ENCODE measurements at regions not wholly inside any gene's neighbourhood (a gene's known extent, or its start where the extent isn't known, plus 50 kb on each side); places are given as distances from the start of the nearest gene placed in this dataset.

GRCh38 chr9:95670122-95670521 lies 153.4 kb upstream of the PTCH1 start:
- Histone ChIP-seq H3K27me3 (no peaks in the 10 kb centered on the region), H3K9me3 (no peaks in the 10 kb centered on the region), H3K27ac (peak overlapping the region in 1 of 2 donors; percentile 33), H3K36me3 (ENCODE audit: low read depth, missing control alignments) (no peaks in the 10 kb centered on the region), H3K4me1 (peaks cover 35% of the 10 kb centered on the region), H3K4me3 (peak overlapping the region; percentile 1 to 2)
- DNase-seq = no peak
- WGBS, 2 donors = 65 to 76% methylated on average over 15 of the region's 15 CpGs
- TF ChIP-seq POLR2A (IDR thresholded peaks at IDR 0.05) (no peak), CTCF (IDR thresholded peaks at IDR 0.05) (no peak)
- intact Hi-C loops (cut with DNase I; ENCODE audit: low total_unique reads) = no loop called here

GRCh38 chr9:95669253-95669652 lies 152.5 kb upstream of the PTCH1 start:
- WGBS, 2 donors = 24 to 33% methylated on average over 7 of the region's 7 CpGs
- H3K4me1 ChIP-seq = peaks cover 35% of the 10 kb centered on the region
- H3K27me3 ChIP-seq = no peaks in the 10 kb centered on the region
- intact Hi-C loops (cut with DNase I; ENCODE audit: low total_unique reads) = no loop called here
- peak overlapping the region; percentile 8 to 33 for H3K27ac ChIP-seq
- H3K9me3 ChIP-seq = no peaks in the 10 kb centered on the region
- no peak for TF ChIP-seq POLR2A (IDR thresholded peaks at IDR 0.05)
- no peak for TF ChIP-seq CTCF (IDR thresholded peaks at IDR 0.05)
- H3K4me3 ChIP-seq = peak overlapping the region; percentile 1 to 2
- no peak for DNase-seq
- H3K36me3 ChIP-seq (ENCODE audit: low read depth, missing control alignments) = no peaks in the 10 kb centered on the region

GRCh38 chr9:95667789-95668188 lies 151.0 kb upstream of the PTCH1 start:
- H3K9me3 ChIP-seq = no peaks in the 10 kb centered on the region
- intact Hi-C loops (cut with DNase I; ENCODE audit: low total_unique reads) = no loop called here
- peaks cover 35% of the 10 kb centered on the region for H3K4me1 ChIP-seq
- no peak for TF ChIP-seq CTCF (IDR thresholded peaks at IDR 0.05)
- no peak for TF ChIP-seq POLR2A (IDR thresholded peaks at IDR 0.05)
- H3K4me3 ChIP-seq = no peak overlapping the region
- no peaks in the 10 kb centered on the region for H3K27me3 ChIP-seq
- H3K27ac ChIP-seq = peak overlapping the region; percentile 35 to 69
- H3K36me3 ChIP-seq (ENCODE audit: low read depth, missing control alignments) = no peaks in the 10 kb centered on the region
- no peak for DNase-seq
- WGBS, 2 donors = 39 to 40% methylated on average over 2 of the region's 2 CpGs

GRCh38 chr9:95666785-95667155 lies 150.0 kb upstream of the PTCH1 start:
- Histone ChIP-seq H3K4me1 (peaks cover 35% of the 10 kb centered on the region), H3K4me3 (no peak overlapping the region), H3K36me3 (ENCODE audit: low read depth, missing control alignments) (no peaks in the 10 kb centered on the region), H3K27me3 (no peaks in the 10 kb centered on the region), H3K27ac (peak overlapping the region; percentile 6 to 69), H3K9me3 (no peaks in the 10 kb centered on the region)
- intact Hi-C loops (cut with DNase I; ENCODE audit: low total_unique reads) = no loop called here
- DNase-seq = no peak
- TF ChIP-seq CTCF (IDR thresholded peaks at IDR 0.05) = no peak
- no peak for TF ChIP-seq POLR2A (IDR thresholded peaks at IDR 0.05)
- 8 to 27% methylated on average over 4 of the region's 4 CpGs for WGBS, 2 donors

- H3K36me3 ChIP-seq (ENCODE audit: low read depth, missing control alignments) = no peaks in the 10 kb centered on the region
- intact Hi-C loops (cut with DNase I; ENCODE audit: low total_unique reads) = no loop called here
- TF ChIP-seq CTCF (IDR thresholded peaks at IDR 0.05) = no peak
- WGBS, 2 donors = 36 to 46% methylated on average over 13 of the region's 13 CpGs
- H3K4me3 ChIP-seq = no peak overlapping the region
- H3K9me3 ChIP-seq = no peaks in the 10 kb centered on the region
- H3K27ac ChIP-seq = peak overlapping the region; percentile 23 to 69
- peaks cover 35% of the 10 kb centered on the region for H3K4me1 ChIP-seq
- H3K27me3 ChIP-seq = no peaks in the 10 kb centered on the region
- peak; percentile 74 for DNase-seq
These were observed 149.5 kb upstream of the PTCH1 start for GRCh38 chr9:95666096-95666784.

Measured in testis (tissue), 2 donors.